Left ventricle myocardium inferior (tissue), 1 donor: ENCODE measurements at regions not wholly inside any gene's neighbourhood (a gene's known extent, or its start where the extent isn't known, plus 50 kb on each side); places are given as distances from the start of the nearest gene placed in this dataset.

ENCODE experiments used
- DNase-seq: peaks from one replicate; pipeline ENCODE4 v3.0.0-alpha.2; 2020
- H3K27ac ChIP-seq: fragments of 200-600 bp; replicated peaks from 2 replicates; pipeline ENCODE4 v1.8.0; 2021
- H3K27me3 ChIP-seq: fragments of 200-600 bp; 2 replicates; pipeline ENCODE4 v1.8.0; 2021; ENCODE audit warnings: low read depth
- H3K36me3 ChIP-seq: fragments of 200-600 bp; 2 replicates; pipeline ENCODE4 v1.8.0; 2021
- H3K4me1 ChIP-seq: fragments of 200-600 bp; 2 replicates; pipeline ENCODE4 v1.8.0; 2021
- H3K4me3 ChIP-seq: fragments of 200-600 bp; 2 replicates; pipeline ENCODE4 v1.8.0; 2021; ENCODE audit warnings: mild to moderate bottlenecking, moderate library complexity
- H3K9me3 ChIP-seq: fragments of 200-600 bp; replicated peaks from 2 replicates; pipeline ENCODE4 v1.8.0; 2021
- intact Hi-C: fragments of 100-400 bp; cut with micrococcal nuclease; formaldehyde crosslinking; loops from one replicate; pipeline ENCODE4 v1.11.0; 2022
- TF ChIP-seq, protein P1 (sequence below): fragments of 200-600 bp; IDR thresholded peaks from 2 replicates; pipeline ENCODE4 v1.8.0; 2021; ENCODE audit warnings: antibody characterized with exemption, mild to moderate bottlenecking, borderline replicate concordance
- donor health status: DM: no; HTN: yes; CAD: no; lungs with severe emphysema.

DNA sequence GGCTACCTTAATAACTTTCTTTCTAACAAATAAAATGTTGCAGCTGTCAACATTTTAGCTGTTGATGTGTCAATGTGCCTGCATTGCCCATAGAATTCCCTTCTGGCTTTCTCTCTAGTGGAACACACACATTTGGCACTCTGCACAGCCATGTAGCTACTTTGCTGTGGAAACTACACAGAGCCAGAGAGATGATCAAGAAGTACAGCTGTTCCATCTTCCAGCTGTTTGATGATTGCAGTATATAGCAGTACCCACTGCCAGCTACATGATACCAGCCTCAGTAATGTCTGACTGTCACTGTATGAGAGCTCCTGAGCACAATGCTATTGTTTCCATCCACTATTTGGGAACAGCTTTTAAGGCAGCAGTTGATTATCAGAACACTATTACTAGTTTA is 843.0 kb downstream of the PCDH17 start:
- no peak for DNase-seq
- Histone ChIP-seq H3K4me1 (no peaks in the 10 kb centered on the region), H3K27ac (no peak overlapping the region), H3K9me3 (no peaks in the 10 kb centered on the region), H3K36me3 (no peaks in the 10 kb centered on the region), H3K4me3 (no peak overlapping the region), H3K27me3 (no peaks in the 10 kb centered on the region)
- intact Hi-C loops: no loop called here
- TF ChIP-seq, protein P1, sequence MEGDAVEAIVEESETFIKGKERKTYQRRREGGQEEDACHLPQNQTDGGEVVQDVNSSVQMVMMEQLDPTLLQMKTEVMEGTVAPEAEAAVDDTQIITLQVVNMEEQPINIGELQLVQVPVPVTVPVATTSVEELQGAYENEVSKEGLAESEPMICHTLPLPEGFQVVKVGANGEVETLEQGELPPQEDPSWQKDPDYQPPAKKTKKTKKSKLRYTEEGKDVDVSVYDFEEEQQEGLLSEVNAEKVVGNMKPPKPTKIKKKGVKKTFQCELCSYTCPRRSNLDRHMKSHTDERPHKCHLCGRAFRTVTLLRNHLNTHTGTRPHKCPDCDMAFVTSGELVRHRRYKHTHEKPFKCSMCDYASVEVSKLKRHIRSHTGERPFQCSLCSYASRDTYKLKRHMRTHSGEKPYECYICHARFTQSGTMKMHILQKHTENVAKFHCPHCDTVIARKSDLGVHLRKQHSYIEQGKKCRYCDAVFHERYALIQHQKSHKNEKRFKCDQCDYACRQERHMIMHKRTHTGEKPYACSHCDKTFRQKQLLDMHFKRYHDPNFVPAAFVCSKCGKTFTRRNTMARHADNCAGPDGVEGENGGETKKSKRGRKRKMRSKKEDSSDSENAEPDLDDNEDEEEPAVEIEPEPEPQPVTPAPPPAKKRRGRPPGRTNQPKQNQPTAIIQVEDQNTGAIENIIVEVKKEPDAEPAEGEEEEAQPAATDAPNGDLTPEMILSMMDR: no peak

- no peaks in the 10 kb centered on the region for H3K27me3 ChIP-seq
- TF ChIP-seq, protein P1: no peak
- intact Hi-C loops: no loop called here
- H3K4me3 ChIP-seq: no peak overlapping the region
- no peaks in the 10 kb centered on the region for H3K36me3 ChIP-seq
- H3K4me1 ChIP-seq: no peaks in the 10 kb centered on the region
- no peak overlapping the region for H3K27ac ChIP-seq
- DNase-seq: no peak
- H3K9me3 ChIP-seq: no peaks in the 10 kb centered on the region
Measured at GRCh38 chr13:58476206-58476918, 844.8 kb downstream of the PCDH17 start.

GRCh38 chr13:58478858-58479257 is 847.3 kb downstream of the PCDH17 start:
- no peak for DNase-seq
- H3K4me1 ChIP-seq: no peaks in the 10 kb centered on the region
- H3K27ac ChIP-seq: no peak overlapping the region
- H3K4me3 ChIP-seq: no peak overlapping the region
- H3K36me3 ChIP-seq: no peaks in the 10 kb centered on the region
- TF ChIP-seq, protein P1: no peak
- intact Hi-C loops: no loop called here
- H3K27me3 ChIP-seq: no peaks in the 10 kb centered on the region
- no peaks in the 10 kb centered on the region for H3K9me3 ChIP-seq

DNA sequence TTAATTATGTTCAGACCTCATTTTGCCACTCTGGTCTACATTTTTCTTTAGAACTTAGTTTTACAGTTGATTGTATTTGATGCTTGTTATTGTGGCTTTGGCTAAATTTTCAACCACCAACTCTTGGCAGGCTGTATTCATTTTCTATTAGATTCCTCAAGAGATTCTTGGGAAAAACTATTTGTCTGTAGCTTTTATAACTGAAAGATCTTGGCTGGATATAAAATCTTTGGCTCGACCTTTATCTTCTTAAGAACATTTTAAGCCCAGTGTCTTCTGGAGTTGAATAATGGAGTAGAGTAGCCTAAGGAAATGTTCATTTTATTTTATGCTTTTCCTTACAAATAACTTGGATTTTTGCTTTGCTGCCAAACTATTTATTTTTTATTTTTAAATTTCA is 848.5 kb downstream of the PCDH17 start:
- Histone ChIP-seq H3K27me3 (no peaks in the 10 kb centered on the region), H3K27ac (no peak overlapping the region), H3K4me1 (no peaks in the 10 kb centered on the region), H3K4me3 (no peak overlapping the region), H3K36me3 (no peaks in the 10 kb centered on the region), H3K9me3 (no peaks in the 10 kb centered on the region)
- intact Hi-C loops: no loop called here
- TF ChIP-seq, protein P1: no peak
- no peak for DNase-seq

- H3K4me3 ChIP-seq: no peak overlapping the region
- H3K27ac ChIP-seq: no peak overlapping the region
- TF ChIP-seq, protein P1: no peak
- H3K36me3 ChIP-seq: no peaks in the 10 kb centered on the region
- H3K9me3 ChIP-seq: no peaks in the 10 kb centered on the region
- H3K4me1 ChIP-seq: no peaks in the 10 kb centered on the region
- intact Hi-C loops: no loop called here
- H3K27me3 ChIP-seq: no peaks in the 10 kb centered on the region
- DNase-seq: no peak
Measured at GRCh38 chr13:58488251-58488650, 856.7 kb downstream of the PCDH17 start.

DNA sequence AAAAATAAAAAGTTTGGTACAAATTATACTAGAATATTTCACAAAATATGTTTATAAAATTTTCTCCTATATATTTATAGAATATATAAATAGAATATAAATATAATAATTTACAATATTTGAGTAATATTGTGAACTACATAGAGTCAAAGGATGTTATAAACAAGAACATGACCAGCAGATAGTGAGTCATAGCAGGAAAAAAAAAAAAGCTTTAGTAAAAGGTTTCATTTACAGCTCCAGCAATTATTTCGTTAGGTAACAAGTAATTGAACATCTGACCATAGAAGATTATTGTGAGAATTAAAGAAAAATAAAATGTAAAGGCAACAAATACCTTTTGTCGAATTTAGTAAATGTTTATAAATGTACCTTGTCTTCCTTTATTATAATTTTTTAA is 864.1 kb downstream of the PCDH17 start:
- TF ChIP-seq, protein P1: no peak
- Histone ChIP-seq H3K27ac (no peak overlapping the region), H3K4me3 (no peak overlapping the region), H3K9me3 (no peaks in the 10 kb centered on the region), H3K36me3 (no peaks in the 10 kb centered on the region), H3K4me1 (no peaks in the 10 kb centered on the region), H3K27me3 (no peaks in the 10 kb centered on the region)
- intact Hi-C loops: no loop called here
- DNase-seq: no peak
